NCI-H1092 treated with DMSO at 0.1 percent for 48 hours (cell line): ENCODE measurements at regions not wholly inside any gene's neighbourhood (a gene's known extent, or its start where the extent isn't known, plus 50 kb on each side); places are given as distances from the start of the nearest gene placed in this dataset.
"Not testable (repeated sequence)": the region's sequence is repeated elsewhere in the genome, so short reads cannot be mapped to it uniquely, and the experiment has no call there.

ENCODE experiments used
- DNase-seq: peaks from one replicate; lab custom pipeline; 2025; lab: John Stamatoyannopoulos, UW

DNA sequence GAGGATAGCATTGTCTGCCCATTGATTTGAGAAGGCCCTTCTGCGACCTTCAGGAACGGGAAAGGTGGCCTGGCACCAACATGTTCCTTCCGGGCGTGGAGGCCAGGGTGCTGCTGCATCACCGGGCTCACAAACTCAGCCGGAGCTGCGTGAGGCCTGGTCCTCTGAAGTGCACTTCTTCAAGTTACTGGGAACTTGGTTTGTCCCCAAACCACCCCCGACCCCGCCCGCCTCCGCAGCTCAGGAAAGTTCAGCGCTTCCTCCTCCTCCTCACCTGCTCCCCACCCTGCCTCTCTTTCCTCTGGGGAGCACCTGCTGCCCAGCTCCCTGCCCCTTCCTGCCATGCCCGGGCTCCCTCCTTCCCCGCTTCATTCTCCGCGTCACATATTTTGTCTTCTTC lies 116.0 kb upstream of the LRPAP1 start:
- no peak for DNase-seq

DNA sequence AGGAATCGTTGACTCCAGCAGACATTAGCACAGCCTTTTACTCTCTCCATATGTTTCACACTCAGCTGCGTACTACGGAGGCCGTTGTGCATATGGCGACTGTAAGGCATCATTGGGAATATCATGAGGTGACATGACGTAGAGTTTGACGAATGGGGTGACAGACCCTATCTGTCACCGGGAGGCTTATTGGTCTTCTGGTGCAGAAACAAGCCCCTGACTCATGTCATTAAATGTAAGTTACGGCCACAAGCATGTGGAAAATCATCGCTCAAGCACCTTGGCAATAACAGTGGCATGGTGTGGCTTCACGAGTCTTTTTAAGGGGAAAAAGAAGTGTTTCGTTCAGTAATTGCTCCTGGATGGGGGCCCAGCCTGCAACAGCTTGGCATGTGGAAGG lies 115.2 kb upstream of the LRPAP1 start:
- no peak for DNase-seq

- DNase-seq = no peak
Measured at GRCh38 chr4:3645711-3646679, 113.8 kb upstream of the LRPAP1 start.

GRCh38 chr4:3644849-3645627 lies 112.8 kb upstream of the LRPAP1 start:
- DNase-seq = no peak

DNA sequence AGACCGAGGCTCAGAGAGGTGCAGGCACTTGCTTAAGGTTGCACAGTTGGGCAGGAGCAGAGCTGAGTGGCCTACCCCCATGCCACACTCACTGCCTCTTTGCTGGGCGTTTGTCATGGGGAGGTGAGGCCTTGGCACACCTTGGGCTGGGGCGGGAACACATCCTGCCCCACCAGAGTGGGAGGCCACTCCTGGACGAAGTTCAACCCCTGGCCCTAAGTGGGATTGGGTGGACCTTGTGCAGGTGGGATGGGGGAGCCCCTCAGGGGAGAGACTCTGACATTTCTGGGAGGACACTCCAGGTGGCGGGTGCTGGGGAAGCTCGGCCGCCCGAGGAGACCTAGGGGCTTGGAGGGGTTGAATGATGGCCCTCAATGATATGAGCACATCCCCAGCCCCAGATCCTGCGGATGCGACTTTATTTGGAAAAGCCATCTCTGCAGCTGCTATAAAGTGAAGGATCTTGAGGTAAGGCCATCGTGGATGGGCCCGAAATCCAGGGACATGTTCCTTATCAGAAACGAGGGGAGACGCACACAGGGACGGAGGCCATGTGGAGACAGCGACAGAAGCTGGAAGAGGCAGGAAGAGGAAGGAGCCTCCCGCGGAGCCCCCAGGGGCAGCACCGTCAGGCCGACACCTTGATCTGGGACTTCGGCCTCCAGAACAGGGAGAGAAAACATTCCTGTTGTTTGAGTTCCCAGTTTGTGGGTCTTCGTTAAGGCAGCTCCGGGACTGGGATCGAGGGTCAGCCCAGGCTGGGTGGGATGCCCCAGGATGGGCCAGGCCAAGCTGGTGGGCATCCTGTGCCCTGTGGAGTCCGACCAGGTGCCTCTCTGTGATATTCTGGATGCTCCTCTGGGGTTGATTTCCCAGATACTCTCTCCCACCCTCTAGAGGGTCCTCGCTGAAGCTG lies 111.6 kb upstream of the LRPAP1 start:
- DNase-seq = no peak

DNA sequence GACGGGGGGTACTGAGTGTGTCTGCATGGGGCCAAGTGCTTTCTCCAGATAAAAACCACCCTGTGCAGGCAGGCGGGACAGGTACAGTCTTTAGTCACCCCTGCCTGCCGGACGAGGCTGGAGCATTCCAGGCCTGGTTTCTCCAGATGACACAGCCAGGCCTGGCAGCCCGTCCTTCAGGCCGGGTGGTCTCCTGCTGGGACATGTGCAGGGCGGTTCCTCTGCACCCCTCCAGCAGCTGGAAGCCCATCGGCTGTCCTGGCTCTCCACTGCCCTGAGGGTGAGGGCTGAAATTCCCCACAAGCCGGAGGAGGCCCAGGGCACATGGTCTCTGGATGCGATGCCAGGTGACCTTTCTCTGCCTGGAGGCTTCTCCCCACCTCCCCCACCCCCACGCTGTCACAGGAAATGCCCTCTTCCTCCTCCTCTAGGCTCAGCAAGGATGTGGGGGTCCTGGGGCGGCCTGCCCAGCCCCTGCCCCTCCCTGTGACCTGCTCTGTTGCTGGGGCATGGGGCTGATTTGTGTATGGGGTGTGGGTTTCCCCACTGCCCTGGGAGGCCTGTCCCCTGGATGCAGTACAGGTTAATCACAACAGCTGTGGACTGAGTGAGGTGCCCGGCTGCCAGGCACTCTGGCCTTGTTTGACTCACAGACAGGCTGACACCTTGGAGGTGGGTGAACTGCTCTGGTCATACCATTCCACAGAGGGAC lies 110.7 kb upstream of the LRPAP1 start:
- no peak for DNase-seq

- DNase-seq = no peak
Measured at GRCh38 chr4:3642056-3642630, 109.9 kb upstream of the LRPAP1 start.

DNA sequence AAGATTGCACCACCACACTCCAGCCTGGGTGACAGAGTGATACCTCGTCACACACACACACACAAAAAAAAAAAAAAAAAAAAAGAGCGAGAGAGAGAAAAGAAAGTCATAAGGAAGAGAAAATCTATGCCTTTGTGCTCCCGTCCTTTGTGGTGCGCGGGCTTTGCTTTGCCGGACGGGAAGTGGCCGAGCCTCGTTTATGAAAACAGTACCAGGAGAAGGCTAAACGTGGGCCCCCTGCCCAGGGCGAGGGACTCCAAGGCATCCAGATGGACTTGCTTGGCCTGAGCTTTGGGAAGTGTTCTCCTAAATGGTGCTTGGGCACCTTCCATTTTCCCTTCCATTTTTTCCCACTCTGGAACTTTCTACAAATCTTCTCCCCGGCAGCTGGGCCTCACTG lies 109.3 kb upstream of the LRPAP1 start:
- no peak for DNase-seq

GRCh38 chr4:3640587-3640962 lies 108.4 kb upstream of the LRPAP1 start:
- DNase-seq = no peak

DNA sequence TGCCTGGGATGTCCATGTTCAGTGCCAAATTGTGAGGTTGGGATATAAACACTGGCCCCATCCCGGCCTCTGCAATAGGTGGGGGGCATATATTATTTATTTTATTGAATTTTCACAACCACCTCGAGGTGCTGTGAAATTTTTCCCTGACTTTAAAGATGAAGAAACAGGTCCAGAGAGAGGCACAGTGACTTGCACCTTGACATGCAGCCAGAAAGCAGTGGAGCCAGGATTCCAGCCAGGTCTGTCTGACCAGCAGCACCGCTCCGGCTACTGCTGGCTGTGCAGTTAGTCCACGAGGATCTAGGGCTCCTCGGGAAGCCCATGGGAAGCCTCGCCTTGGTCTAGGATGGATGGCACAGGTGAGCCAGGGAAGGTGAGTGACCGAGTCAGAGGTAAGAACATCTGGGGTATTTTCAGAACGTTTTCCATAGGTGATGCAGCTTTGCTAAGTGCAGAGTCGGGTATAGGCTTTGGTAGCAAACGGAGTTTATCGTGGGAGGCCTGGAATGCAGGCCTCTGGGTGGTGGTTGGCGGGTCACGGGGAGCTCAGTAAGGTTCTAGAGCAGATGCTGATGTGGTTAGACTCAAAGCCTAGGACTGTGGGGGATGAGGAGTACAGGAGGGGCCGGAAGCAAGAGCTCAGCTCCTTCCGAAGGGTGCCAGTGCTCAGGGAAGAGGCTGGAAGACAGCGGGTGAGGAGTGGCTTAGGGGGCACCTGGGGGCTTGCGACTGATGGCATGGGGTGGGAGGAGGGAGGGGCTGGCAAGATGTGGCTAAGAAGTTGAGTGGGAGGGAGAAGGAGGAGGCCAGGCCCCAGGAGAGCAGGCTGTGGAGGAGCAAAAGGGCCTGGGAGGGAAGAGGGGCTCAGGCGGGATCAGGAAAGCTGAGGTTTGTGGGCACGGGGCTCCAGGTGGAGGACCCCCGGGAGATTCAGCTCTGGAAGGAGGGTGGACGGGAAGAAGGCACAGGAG lies 107.7 kb upstream of the LRPAP1 start:
- no peak for DNase-seq

- DNase-seq = no peak
Measured at GRCh38 chr4:3638080-3638795, 106.0 kb upstream of the LRPAP1 start.

DNA sequence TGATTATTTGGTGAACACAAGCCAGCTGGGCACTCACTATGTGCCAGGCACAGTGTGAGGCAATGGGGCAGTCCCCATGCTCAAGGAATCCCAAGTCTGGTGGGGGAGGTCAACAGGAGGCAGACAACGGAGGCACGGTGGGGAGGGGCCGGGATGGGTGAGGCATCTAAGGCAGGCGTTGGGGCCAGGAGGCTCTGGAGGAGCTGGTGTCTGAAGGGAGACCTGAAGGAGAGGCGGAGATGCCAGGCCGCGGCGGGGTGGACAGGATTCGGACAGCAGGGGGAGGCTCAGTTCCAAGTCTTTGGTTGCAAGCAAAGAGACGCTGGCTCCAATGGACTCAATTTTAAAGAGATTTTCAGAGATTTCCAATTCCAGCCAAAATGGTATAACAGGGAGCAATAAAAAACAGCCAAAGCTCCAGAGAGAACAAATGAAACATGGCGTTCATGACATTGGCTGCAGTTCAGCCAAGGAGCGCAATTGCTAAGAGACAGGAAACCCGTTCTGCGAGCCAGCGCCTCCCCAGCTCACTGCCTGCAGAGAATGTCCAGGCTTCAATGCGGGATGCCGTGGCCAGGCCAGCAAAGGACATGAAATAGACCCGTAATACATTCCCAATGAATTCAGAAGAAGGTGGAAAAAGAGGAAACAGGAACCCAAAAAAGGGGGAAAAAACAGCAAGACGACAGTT lies 105.2 kb upstream of the LRPAP1 start:
- DNase-seq = no peak

GRCh38 chr4:3636646-3637320 lies 104.6 kb upstream of the LRPAP1 start:
- DNase-seq = no peak

- DNase-seq = not testable (repeated sequence)
Measured at GRCh38 chr4:3636020-3636419, 103.8 kb upstream of the LRPAP1 start.

- DNase-seq = no peak
Measured at GRCh38 chr4:3634894-3635820, 102.9 kb upstream of the LRPAP1 start.

GRCh38 chr4:3634281-3634857 lies 102.1 kb upstream of the LRPAP1 start:
- no peak for DNase-seq
